CD4-positive, alpha-beta T cell (primary cell): ENCODE measurements at regions not wholly inside any gene's neighbourhood (a gene's known extent, or its start where the extent isn't known, plus 50 kb on each side); places are given as distances from the start of the nearest gene placed in this dataset.

ENCODE experiments used
- ATAC-seq: fragments of 200-7000 bp; cut with Tn5 transposase; one replicate; pipeline ENCODE4 v1.10.0; 2022; ENCODE audit warnings: mild to moderate bottlenecking; ENCODE audit not compliant: poor library complexity
- CTCF ChIA-PET: fragments of 350-600 bp; sonication (Branson Sonifier 250); formaldehyde crosslinking; loops from one replicate; lab custom pipeline; 2021; ENCODE audit warnings: antibody characterized with exemption, inconsistent platforms; lab: Charles Lee
- POLR2A ChIA-PET: fragments of 350-600 bp; sonication (Branson Sonifier 250); formaldehyde crosslinking; loops from one replicate; lab custom pipeline; 2021; ENCODE audit warnings: antibody characterized with exemption, inconsistent platforms; lab: Charles Lee
- DNase-seq, 14 experiments: peaks; one replicate each; pipeline ENCODE4 v3.0.0-alpha.2; 2013 to 2020; ENCODE audit warnings: mixed read lengths in 2 of 14
- H3K27ac ChIP-seq, 2 donors: one replicate each; pipeline versions ENCODE4 v1.5.1 to v1.7.0; 2013; ENCODE audit warnings: low read length in 2 of 2, low read depth in 1 of 2, mild to moderate bottlenecking in 1 of 2
- H3K27me3 ChIP-seq, 2 experiments: 1 replicate in 1 of 2; 2 replicates in 1 of 2; pipeline versions ENCODE4 v1.6.1 to v1.7.0; 2013; ENCODE audit warnings: low read length in 2 of 2, control low read depth in 1 of 2, mild to moderate bottlenecking in 1 of 2, moderate library complexity in 1 of 2; ENCODE audit not compliant: insufficient read depth in 2 of 2, control insufficient read depth in 1 of 2
- H3K36me3 ChIP-seq: one replicate; pipeline ENCODE4 v1.6.1; 2013; ENCODE audit warnings: low read length, control low read depth; ENCODE audit not compliant: insufficient read depth
- H3K4me1 ChIP-seq: one replicate; pipeline ENCODE4 v1.6.1; 2013; ENCODE audit warnings: low read length, control low read depth; ENCODE audit not compliant: insufficient read depth
- H3K4me3 ChIP-seq: one replicate; pipeline ENCODE4 v1.5.1; 2013; ENCODE audit warnings: mild to moderate bottlenecking, low read length, moderate library complexity
- H3K9me3 ChIP-seq, 2 experiments: 1 replicate in 1 of 2; 2 replicates in 1 of 2; pipeline versions ENCODE4 v1.6.1 to v1.7.0; 2013; ENCODE audit warnings: low read length in 2 of 2, mild to moderate bottlenecking in 2 of 2, control low read depth in 1 of 2, moderate library complexity in 1 of 2; ENCODE audit not compliant: control insufficient read depth in 1 of 2, insufficient read depth in 1 of 2
- H3K27ac Mint-ChIP-seq: one replicate; pipeline ENCODE4 v1.8.0; 2020; ENCODE audit warnings: mixed read lengths
- H3K27me3 Mint-ChIP-seq: one replicate; pipeline ENCODE4 v1.8.0; 2021; ENCODE audit warnings: mixed read lengths
- H3K36me3 Mint-ChIP-seq: one replicate; pipeline ENCODE4 v1.8.0; 2021; ENCODE audit warnings: low read depth, mixed read lengths
- H3K4me1 Mint-ChIP-seq: one replicate; pipeline ENCODE4 v1.8.0; 2021; ENCODE audit warnings: low read depth, mixed read lengths
- H3K4me3 Mint-ChIP-seq: one replicate; pipeline ENCODE4 v1.8.0; 2020; ENCODE audit warnings: mild to moderate bottlenecking, mixed read lengths
- H3K9me3 Mint-ChIP-seq: one replicate; pipeline ENCODE4 v1.8.0; 2020; ENCODE audit warnings: mixed read lengths
- intact Hi-C, 2 experiments: fragments of 100-400 bp; cut with DNase I in 1 of 2; cut with micrococcal nuclease in 1 of 2; formaldehyde crosslinking; loops; one replicate each; pipeline versions ENCODE4 v1.15.1 to v1.9.0; 2023 to 2025; cut with DNase I, micrococcal nuclease
- TF ChIP-seq, protein P1 (sequence below): fragments of 200-600 bp; IDR thresholded peaks from one replicate; pipeline ENCODE4 v1.8.0; 2022; ENCODE audit warnings: antibody characterized with exemption, mild to moderate bottlenecking

- ATAC-seq (no peak), DNase-seq (no peak)
- ChIA-PET CTCF (no interaction called here), POLR2A (no interaction called here)
- H3K4me1 ChIP-seq, result no peaks in the 10 kb centered on the region
- TF ChIP-seq, protein P1, sequence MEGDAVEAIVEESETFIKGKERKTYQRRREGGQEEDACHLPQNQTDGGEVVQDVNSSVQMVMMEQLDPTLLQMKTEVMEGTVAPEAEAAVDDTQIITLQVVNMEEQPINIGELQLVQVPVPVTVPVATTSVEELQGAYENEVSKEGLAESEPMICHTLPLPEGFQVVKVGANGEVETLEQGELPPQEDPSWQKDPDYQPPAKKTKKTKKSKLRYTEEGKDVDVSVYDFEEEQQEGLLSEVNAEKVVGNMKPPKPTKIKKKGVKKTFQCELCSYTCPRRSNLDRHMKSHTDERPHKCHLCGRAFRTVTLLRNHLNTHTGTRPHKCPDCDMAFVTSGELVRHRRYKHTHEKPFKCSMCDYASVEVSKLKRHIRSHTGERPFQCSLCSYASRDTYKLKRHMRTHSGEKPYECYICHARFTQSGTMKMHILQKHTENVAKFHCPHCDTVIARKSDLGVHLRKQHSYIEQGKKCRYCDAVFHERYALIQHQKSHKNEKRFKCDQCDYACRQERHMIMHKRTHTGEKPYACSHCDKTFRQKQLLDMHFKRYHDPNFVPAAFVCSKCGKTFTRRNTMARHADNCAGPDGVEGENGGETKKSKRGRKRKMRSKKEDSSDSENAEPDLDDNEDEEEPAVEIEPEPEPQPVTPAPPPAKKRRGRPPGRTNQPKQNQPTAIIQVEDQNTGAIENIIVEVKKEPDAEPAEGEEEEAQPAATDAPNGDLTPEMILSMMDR, result no peak
- no peaks in the 10 kb centered on the region for H3K4me1 Mint-ChIP-seq
- no peaks in the 10 kb centered on the region for H3K36me3 Mint-ChIP-seq
- intact Hi-C loops, result no loop called here
- H3K4me3 Mint-ChIP-seq, result no peak overlapping the region
- H3K27ac ChIP-seq, result no peak overlapping the region
- no peaks in the 10 kb centered on the region for H3K27me3 ChIP-seq
- H3K9me3 Mint-ChIP-seq, result peaks cover 5% of the 10 kb centered on the region
- H3K9me3 ChIP-seq, result peaks cover 0 to 19% of the 10 kb centered on the region in 2 experiments
- no peaks in the 10 kb centered on the region for H3K27me3 Mint-ChIP-seq
- no peak overlapping the region for H3K27ac Mint-ChIP-seq
- no peak overlapping the region for H3K4me3 ChIP-seq
- H3K36me3 ChIP-seq, result no peaks in the 10 kb centered on the region
Observed at GRCh38 chr4:178414042-178414441, 971.8 kb upstream of the AGA start.

- POLR2A ChIA-PET, result no interaction called here
- H3K4me3 Mint-ChIP-seq, result no peak overlapping the region
Observed at GRCh38 chr4:178414881-178415446, 972.7 kb upstream of the AGA start.

DNA sequence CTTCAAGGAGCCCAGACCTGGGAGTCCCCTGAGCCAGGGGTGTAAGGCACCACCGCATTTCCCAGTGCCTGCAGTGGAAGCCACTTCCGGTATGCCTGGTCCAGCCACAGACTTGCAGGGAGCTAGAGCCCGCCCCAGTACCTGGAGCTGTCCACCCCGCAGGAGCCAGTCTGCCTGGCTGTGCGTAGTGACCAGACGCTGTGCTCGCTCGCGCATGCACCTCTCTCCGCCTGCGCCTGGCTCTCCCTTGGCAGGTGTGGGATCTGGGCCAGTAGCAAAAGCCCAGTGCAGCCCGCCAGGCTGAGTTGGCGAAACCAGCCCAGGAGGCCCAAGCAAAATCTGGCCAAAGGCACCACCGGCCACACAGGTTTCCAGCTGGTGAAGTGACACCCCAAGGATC is 973.7 kb upstream of the AGA start:
- H3K27ac ChIP-seq, result no peak overlapping the region
- no peaks in the 10 kb centered on the region for H3K36me3 Mint-ChIP-seq
- H3K27ac Mint-ChIP-seq, result no peak overlapping the region
- TF ChIP-seq, protein P1, result no peak
- H3K27me3 ChIP-seq, result no peaks in the 10 kb centered on the region
- ChIA-PET POLR2A (no interaction called here), CTCF (no interaction called here)
- DNase-seq (peak in 1 of 14 experiments; percentile 8), ATAC-seq (no peak)
- no peaks in the 10 kb centered on the region for H3K27me3 Mint-ChIP-seq
- intact Hi-C loops, result no loop called here
- no peaks in the 10 kb centered on the region for H3K4me1 Mint-ChIP-seq
- peaks cover 5% of the 10 kb centered on the region for H3K9me3 Mint-ChIP-seq
- no peaks in the 10 kb centered on the region for H3K36me3 ChIP-seq
- H3K9me3 ChIP-seq, result peaks cover 0 to 19% of the 10 kb centered on the region in 2 experiments
- no peak overlapping the region for H3K4me3 ChIP-seq
- no peaks in the 10 kb centered on the region for H3K4me1 ChIP-seq
- H3K4me3 Mint-ChIP-seq, result no peak overlapping the region

More at GRCh38 chr4:178414881-178415446, 972.7 kb upstream of the AGA start:
- ATAC-seq (no peak), DNase-seq (no peak)
- no peaks in the 10 kb centered on the region for H3K27me3 Mint-ChIP-seq
- TF ChIP-seq, protein P1, result no peak
- Histone ChIP-seq H3K27ac (no peak overlapping the region), H3K4me3 (no peak overlapping the region), H3K27me3 (no peaks in the 10 kb centered on the region), H3K36me3 (no peaks in the 10 kb centered on the region), H3K9me3 (peaks cover 0 to 19% of the 10 kb centered on the region in 2 experiments), H3K4me1 (no peaks in the 10 kb centered on the region)
- H3K36me3 Mint-ChIP-seq, result no peaks in the 10 kb centered on the region
- H3K27ac Mint-ChIP-seq, result no peak overlapping the region
- no peaks in the 10 kb centered on the region for H3K4me1 Mint-ChIP-seq
- CTCF ChIA-PET, result no interaction called here
- H3K9me3 Mint-ChIP-seq, result peaks cover 5% of the 10 kb centered on the region
- intact Hi-C loops, result no loop called here
